ENCODE measurements at regions not wholly inside any gene's neighbourhood (a gene's known extent, or its start where the extent isn't known, plus 50 kb on each side); places are given as distances from the start of the nearest gene placed in this dataset.

DNA sequence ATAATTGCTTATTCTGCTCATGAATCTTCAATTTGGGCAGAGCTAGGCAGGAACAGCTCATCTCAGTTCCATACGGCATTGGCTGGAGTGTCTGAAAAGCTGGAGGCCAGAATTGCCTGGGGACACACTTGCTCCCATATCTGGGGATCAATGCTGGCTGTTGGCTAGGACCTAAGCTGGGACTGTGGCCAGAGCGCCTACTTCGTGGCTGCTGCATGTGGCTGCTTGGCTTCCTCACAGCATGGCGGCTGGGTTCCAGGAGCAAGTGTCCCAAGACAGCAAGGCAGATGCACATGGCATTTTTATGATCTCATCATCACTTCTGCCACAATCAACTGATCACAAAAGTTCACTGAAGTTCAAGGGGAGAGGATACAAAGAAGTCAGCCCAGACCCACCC is 200.2 kb downstream of the TTC8 start:
- Histone ChIP-seq H3K27me3 (peaks cover 0 to 12% of the 10 kb centered on the region in 2 donors), H3K27ac (no peak overlapping the region), H3K36me3 (no peaks in the 10 kb centered on the region), H3K9me3 (no peaks in the 10 kb centered on the region), H3K4me3 (no peak overlapping the region), H3K4me1 (peaks cover 0 to 9% of the 10 kb centered on the region in 2 donors)
- intact Hi-C loops (cut with DNase I; ENCODE audit: low total_unique reads) = no loop called here
- no peak for TF ChIP-seq CTCF (IDR thresholded peaks at IDR 0.05)
- TF ChIP-seq POLR2A (IDR thresholded peaks at IDR 0.05) = no peak
- DNase-seq = no peak

GRCh38 chr14:89025561-89026236 is 201.2 kb downstream of the TTC8 start:
- Histone ChIP-seq H3K36me3 (no peaks in the 10 kb centered on the region), H3K4me3 (no peak overlapping the region), H3K27ac (no peak overlapping the region), H3K9me3 (no peaks in the 10 kb centered on the region), H3K4me1 (peaks cover 0 to 9% of the 10 kb centered on the region in 2 donors), H3K27me3 (peaks cover 0 to 12% of the 10 kb centered on the region in 2 donors)
- intact Hi-C loops (cut with DNase I; ENCODE audit: low total_unique reads) = no loop called here
- TF ChIP-seq POLR2A (IDR thresholded peaks at IDR 0.05) (no peak), CTCF (IDR thresholded peaks at IDR 0.05) (no peak)
- DNase-seq = peak; percentile 17 to 35

DNA sequence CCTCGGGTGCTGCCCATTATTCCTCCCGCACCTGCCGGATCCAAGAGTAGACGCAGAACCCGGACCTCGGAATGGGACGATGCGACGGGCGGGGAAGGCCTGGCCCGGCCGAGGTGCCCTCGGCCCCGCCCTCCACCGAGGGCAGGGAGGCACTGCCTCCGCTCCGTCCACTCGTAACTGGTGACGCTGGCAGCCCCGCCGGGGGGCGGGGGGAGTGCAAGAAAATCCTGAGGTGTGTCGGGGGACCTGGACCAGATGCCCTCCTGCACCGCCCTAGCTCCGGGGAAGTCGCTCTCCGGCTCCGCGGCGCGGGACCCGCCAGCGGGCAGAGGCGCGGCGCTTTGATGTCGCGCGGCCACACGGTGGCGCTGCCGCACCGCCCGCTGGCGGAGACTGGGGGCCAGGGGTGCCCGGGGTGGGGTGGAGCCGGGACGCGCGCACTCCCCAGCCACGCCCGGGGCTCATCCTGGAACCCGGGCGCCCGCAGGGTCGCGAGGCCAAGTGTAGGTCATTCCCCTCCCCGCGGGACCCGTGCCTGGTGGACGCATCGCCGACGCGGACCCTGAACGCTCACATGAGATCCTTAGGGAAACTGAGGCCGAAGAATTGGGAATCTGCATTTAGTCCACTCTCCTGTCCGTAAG is 202.8 kb downstream of the TTC8 start:
- no peaks in the 10 kb centered on the region for H3K36me3 ChIP-seq
- no peak overlapping the region for H3K27ac ChIP-seq
- peak; percentile 23 to 46 for DNase-seq
- intact Hi-C loops (cut with DNase I; ENCODE audit: low total_unique reads) = no loop called here
- H3K4me3 ChIP-seq = peak overlapping the region; percentile 35 to 37
- no peaks in the 10 kb centered on the region for H3K9me3 ChIP-seq
- H3K27me3 ChIP-seq = peaks cover 0 to 12% of the 10 kb centered on the region in 2 donors
- H3K4me1 ChIP-seq = peaks cover 0 to 9% of the 10 kb centered on the region in 2 donors
- TF ChIP-seq POLR2A (IDR thresholded peaks at IDR 0.05) (no peak), CTCF (IDR thresholded peaks at IDR 0.05) (peak; percentile 68 to 88 (median 82))

DNA sequence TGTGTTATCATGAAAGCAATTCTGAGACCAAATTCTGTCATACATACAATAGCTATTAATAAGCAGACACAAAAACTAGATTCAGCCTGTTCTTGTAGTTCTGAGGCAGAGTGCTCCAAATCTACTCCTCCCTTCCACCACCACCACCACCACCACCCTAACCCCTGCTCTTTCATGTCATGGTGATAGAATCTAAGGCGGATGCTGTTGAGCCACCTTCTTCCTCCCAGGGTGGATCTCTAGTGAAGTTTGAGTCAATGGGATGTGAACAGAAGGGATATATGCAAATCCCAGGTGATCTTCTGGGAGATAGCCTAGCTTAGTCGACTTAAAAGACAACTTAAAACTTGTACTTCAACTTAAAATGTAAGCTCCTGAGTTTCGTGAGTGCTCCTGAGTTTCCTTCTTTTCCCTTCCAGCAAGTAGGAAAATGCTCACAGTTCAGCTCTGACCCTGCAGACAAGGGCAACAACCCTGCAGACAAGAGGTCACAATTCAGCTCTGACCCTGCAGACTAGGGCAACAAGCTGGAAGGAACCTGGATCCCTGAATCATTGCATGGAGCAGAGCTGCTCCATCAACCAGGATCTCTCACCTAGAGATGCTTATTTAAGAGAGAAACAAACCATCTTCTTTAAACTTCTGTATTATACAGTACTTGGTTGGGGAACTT is 204.1 kb downstream of the TTC8 start:
- Histone ChIP-seq H3K9me3 (no peaks in the 10 kb centered on the region), H3K4me1 (peaks cover 0 to 9% of the 10 kb centered on the region in 2 donors), H3K4me3 (no peak overlapping the region), H3K36me3 (no peaks in the 10 kb centered on the region), H3K27me3 (peaks cover 0 to 12% of the 10 kb centered on the region in 2 donors), H3K27ac (no peak overlapping the region)
- TF ChIP-seq CTCF (IDR thresholded peaks at IDR 0.05) = no peak
- TF ChIP-seq POLR2A (IDR thresholded peaks at IDR 0.05) = no peak
- no peak for DNase-seq
- intact Hi-C loops (cut with DNase I; ENCODE audit: low total_unique reads) = no loop called here
